ENCODE measurements at regions not wholly inside any gene's neighbourhood (a gene's known extent, or its start where the extent isn't known, plus 50 kb on each side); places are given as distances from the start of the nearest gene placed in this dataset.

DNA sequence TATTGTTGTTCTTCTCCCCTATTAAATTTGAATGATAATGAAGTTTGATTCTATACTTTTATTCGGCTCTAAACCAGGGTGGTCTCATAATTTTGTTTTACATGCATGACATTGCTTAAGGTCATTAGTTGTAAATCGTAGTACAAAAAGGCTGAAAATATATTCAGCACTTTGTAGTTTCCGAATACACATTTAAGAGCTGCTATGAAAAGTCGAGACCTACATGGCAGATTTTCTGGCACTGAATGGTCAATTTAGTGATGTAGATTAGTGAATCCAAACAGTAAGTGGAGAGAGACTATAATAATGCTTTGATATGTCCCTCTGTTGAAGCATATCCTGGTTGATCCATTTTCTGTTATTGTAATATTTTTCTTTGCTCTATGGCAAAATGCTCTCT lies 254.0 kb upstream of the SOX2 start:
- no peak for ATAC-seq
- H3K27ac Mint-ChIP-seq = no peak overlapping the region

DNA sequence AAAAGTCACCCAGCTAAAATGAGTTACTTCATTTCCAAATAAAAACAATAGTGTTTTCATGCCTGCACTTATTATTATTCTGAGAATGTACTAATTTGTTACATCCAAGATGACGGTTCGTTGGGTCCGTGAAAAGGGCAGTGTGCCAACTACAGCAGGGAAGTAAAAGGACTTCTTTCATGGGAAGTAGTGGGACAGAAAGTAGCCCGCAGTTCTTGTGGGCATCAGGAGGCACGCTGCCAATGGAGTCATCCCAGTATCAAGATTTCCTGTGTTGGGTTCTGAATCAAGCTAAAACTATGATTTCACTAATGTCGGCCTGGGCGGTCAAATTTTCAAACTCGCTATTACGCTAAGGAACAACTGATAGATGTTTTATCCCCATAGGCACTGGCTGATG lies 254.5 kb upstream of the SOX2 start:
- Mint-ChIP-seq H3K9me3 (peaks cover 3% of the 10 kb centered on the region), H3K27me3 (no peaks in the 10 kb centered on the region), H3K4me3 (no peak overlapping the region), H3K27ac (no peak overlapping the region), H3K36me3 (ENCODE audit: low read depth) (no peaks in the 10 kb centered on the region), H3K4me1 (ENCODE audit: low read depth) (no peaks in the 10 kb centered on the region)
- ATAC-seq = no peak
- TF ChIP-seq, protein P1, sequence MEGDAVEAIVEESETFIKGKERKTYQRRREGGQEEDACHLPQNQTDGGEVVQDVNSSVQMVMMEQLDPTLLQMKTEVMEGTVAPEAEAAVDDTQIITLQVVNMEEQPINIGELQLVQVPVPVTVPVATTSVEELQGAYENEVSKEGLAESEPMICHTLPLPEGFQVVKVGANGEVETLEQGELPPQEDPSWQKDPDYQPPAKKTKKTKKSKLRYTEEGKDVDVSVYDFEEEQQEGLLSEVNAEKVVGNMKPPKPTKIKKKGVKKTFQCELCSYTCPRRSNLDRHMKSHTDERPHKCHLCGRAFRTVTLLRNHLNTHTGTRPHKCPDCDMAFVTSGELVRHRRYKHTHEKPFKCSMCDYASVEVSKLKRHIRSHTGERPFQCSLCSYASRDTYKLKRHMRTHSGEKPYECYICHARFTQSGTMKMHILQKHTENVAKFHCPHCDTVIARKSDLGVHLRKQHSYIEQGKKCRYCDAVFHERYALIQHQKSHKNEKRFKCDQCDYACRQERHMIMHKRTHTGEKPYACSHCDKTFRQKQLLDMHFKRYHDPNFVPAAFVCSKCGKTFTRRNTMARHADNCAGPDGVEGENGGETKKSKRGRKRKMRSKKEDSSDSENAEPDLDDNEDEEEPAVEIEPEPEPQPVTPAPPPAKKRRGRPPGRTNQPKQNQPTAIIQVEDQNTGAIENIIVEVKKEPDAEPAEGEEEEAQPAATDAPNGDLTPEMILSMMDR (IDR thresholded peaks at IDR 0.05) = no peak
- intact Hi-C loops (cut with micrococcal nuclease) = no loop called here
- CTCF ChIA-PET = no interaction called here
- POLR2A ChIA-PET = no interaction called here
- DNase-seq = no peak

More for the DNA sequence above, 254.0 kb upstream of the SOX2 start:
- no peak overlapping the region for H3K4me3 Mint-ChIP-seq
- CTCF ChIA-PET = no interaction called here
- peaks cover 3% of the 10 kb centered on the region for H3K9me3 Mint-ChIP-seq
- H3K36me3 Mint-ChIP-seq (ENCODE audit: low read depth) = no peaks in the 10 kb centered on the region
- no peaks in the 10 kb centered on the region for H3K27me3 Mint-ChIP-seq
- POLR2A ChIA-PET = no interaction called here
- TF ChIP-seq, protein P1 (IDR thresholded peaks at IDR 0.05) = no peak
- intact Hi-C loops (cut with micrococcal nuclease) = no loop called here
- DNase-seq = no peak
- H3K4me1 Mint-ChIP-seq (ENCODE audit: low read depth) = no peaks in the 10 kb centered on the region

DNA sequence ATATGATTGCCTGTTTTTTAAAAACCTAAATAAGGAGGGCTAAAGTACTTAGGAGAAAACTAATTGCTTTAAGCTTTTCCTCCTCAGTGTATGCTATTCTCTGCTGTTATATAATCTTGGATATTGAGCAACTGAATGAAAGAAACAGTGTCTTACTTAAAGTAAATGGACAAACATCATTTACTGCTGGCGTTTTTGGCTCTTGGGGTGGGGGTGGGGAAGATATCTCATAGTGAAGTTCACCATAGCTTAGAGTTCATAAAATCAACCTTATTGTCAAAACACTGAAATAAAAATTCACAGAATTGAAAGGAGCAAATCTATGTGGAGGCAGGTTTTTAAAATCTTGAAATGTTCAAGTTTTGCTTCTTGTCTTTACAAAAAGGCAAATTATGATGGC lies 256.4 kb upstream of the SOX2 start:
- no peak overlapping the region for H3K4me3 Mint-ChIP-seq
- CTCF ChIA-PET = no interaction called here
- no peak overlapping the region for H3K27ac Mint-ChIP-seq
- peaks cover 7% of the 10 kb centered on the region for H3K9me3 Mint-ChIP-seq
- TF ChIP-seq, protein P1 (IDR thresholded peaks at IDR 0.05) = no peak
- POLR2A ChIA-PET = no interaction called here
- no peaks in the 10 kb centered on the region for H3K36me3 Mint-ChIP-seq (ENCODE audit: low read depth)
- no peaks in the 10 kb centered on the region for H3K27me3 Mint-ChIP-seq
- no peak for ATAC-seq
- H3K4me1 Mint-ChIP-seq (ENCODE audit: low read depth) = no peaks in the 10 kb centered on the region
- DNase-seq = no peak
- intact Hi-C loops (cut with micrococcal nuclease) = no loop called here

DNA sequence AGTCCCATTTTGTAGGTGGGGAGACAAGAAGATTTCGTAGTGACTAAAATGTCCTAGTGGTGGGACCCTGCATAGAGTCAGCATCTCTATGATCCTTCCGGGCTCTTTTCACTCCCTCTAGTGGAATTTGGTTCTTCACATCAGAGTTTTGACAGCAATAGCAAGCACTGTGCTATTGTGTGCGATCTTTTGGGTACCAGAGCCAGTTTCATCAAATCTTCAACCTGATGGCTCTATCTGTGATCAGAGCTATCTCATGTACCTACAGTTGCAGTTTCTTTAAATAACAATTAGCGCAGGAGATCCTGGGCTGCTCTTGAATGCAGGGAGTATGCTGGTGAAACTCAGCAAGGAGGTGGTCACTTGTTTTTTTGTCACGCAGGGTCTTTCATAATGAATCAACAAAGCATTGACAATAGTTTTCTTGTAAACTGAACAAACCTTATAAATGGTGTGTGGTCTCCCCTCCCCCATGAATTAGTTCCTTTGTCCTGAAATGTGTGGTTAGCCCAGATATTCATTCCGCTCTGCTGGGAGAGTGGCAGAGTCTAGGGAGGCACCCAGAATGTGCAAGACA lies 257.2 kb upstream of the SOX2 start:
- Mint-ChIP-seq H3K4me1 (ENCODE audit: low read depth) (no peaks in the 10 kb centered on the region), H3K4me3 (no peak overlapping the region), H3K9me3 (peaks cover 7% of the 10 kb centered on the region), H3K27ac (no peak overlapping the region), H3K27me3 (no peaks in the 10 kb centered on the region), H3K36me3 (ENCODE audit: low read depth) (no peaks in the 10 kb centered on the region)
- TF ChIP-seq, protein P1 (IDR thresholded peaks at IDR 0.05) = no peak
- ATAC-seq (no peak), DNase-seq (no peak)
- intact Hi-C loops (cut with micrococcal nuclease) = no loop called here
- ChIA-PET CTCF (no interaction called here), POLR2A (no interaction called here)

DNA sequence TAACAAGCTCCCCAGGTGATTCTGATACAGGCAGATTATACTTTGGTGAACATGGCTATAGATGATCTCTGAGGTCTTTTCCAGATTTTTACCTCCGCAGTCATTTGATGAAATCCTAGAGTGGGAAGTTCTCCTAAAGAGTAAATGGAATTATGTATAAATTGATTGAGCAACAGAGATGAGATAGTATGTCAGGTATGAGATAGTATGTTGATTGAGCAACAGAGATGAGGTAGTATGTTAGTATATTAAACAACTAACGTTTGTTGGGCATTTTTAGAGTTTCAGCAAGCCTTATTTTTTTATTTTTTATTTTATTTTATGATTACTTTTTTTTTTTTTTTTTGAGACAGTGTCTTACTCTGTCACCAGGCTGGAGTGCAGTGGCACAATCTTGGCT lies 265.0 kb upstream of the SOX2 start:
- Mint-ChIP-seq H3K27me3 (no peaks in the 10 kb centered on the region), H3K27ac (no peak overlapping the region), H3K36me3 (ENCODE audit: low read depth) (no peaks in the 10 kb centered on the region), H3K4me3 (no peak overlapping the region), H3K9me3 (peaks cover 9% of the 10 kb centered on the region), H3K4me1 (ENCODE audit: low read depth) (no peaks in the 10 kb centered on the region)
- intact Hi-C loops (cut with micrococcal nuclease) = no loop called here
- TF ChIP-seq, protein P1 (IDR thresholded peaks at IDR 0.05) = no peak
- ChIA-PET POLR2A (no interaction called here), CTCF (no interaction called here)
- ATAC-seq (no peak), DNase-seq (no peak)

All from activated CD8-positive, alpha-beta T cell treated with anti-CD3 and anti-CD28 coated beads for 36 hours (primary cell).